CD4-positive, alpha-beta memory T cell (primary cell): ENCODE measurements at regions not wholly inside any gene's neighbourhood (a gene's known extent, or its start where the extent isn't known, plus 50 kb on each side); places are given as distances from the start of the nearest gene placed in this dataset.

ENCODE experiments used
- CTCF ChIA-PET: fragments of 350-600 bp; sonication (Branson Sonifier 250); formaldehyde crosslinking; loops from one replicate; lab custom pipeline; 2021; ENCODE audit warnings: inconsistent platforms; ENCODE audit not compliant: partially characterized antibody; lab: Charles Lee
- POLR2A ChIA-PET: fragments of 350-600 bp; sonication (Branson Sonifier 250); formaldehyde crosslinking; loops from one replicate; lab custom pipeline; 2021; ENCODE audit not compliant: partially characterized antibody; lab: Charles Lee
- DNase-seq, 5 donors: peaks; one replicate each; pipeline versions ENCODE4 v3.0.0 to v3.0.0-alpha.2; 2020 to 2022; ENCODE audit warnings: mixed read lengths in 1 of 5
- H3K27ac ChIP-seq: one replicate; pipeline ENCODE4 v1.7.0; 2013; ENCODE audit warnings: low read depth, low read length
- H3K27me3 ChIP-seq: 2 replicates; pipeline ENCODE4 v1.7.0; 2013; ENCODE audit warnings: mild to moderate bottlenecking, low read length, moderate library complexity; ENCODE audit not compliant: insufficient read depth
- H3K36me3 ChIP-seq: 2 replicates; pipeline ENCODE4 v1.7.0; 2013; ENCODE audit warnings: mild to moderate bottlenecking, low read length, moderate library complexity; ENCODE audit not compliant: insufficient read depth
- H3K4me1 ChIP-seq: 2 replicates; pipeline ENCODE4 v1.7.0; 2013; ENCODE audit warnings: mild to moderate bottlenecking, low read length, moderate library complexity; ENCODE audit not compliant: insufficient read depth
- H3K4me3 ChIP-seq, 2 donors: one replicate each; pipeline ENCODE4 v1.7.0; 2013; ENCODE audit warnings: low read length in 2 of 2, mild to moderate bottlenecking in 1 of 2
- H3K9me3 ChIP-seq, 2 donors: one replicate each; pipeline ENCODE4 v1.7.0; 2013; ENCODE audit warnings: low read length in 2 of 2, control low read depth in 1 of 2; ENCODE audit not compliant: control insufficient read depth in 1 of 2
- H3K27ac Mint-ChIP-seq, 7 donors: one replicate each; pipeline ENCODE4 v1.8.0; 2020 to 2021; ENCODE audit warnings: mixed read lengths in 7 of 7, mild to moderate bottlenecking in 6 of 7, inconsistent platforms in 3 of 7, moderate library complexity in 3 of 7
- H3K27me3 Mint-ChIP-seq, 2 donors: one replicate each; pipeline ENCODE4 v1.8.0; 2020 to 2021; ENCODE audit warnings: mixed read lengths in 2 of 2
- H3K36me3 Mint-ChIP-seq, 2 donors: one replicate each; pipeline ENCODE4 v1.8.0; 2020 to 2021; ENCODE audit warnings: mixed read lengths in 2 of 2, inconsistent platforms in 1 of 2, mild to moderate bottlenecking in 1 of 2
- H3K4me1 Mint-ChIP-seq, 4 donors: one replicate each; pipeline ENCODE4 v1.8.0; 2020 to 2021; ENCODE audit warnings: mixed read lengths in 4 of 4, mild to moderate bottlenecking in 1 of 4
- H3K4me3 Mint-ChIP-seq, 8 donors: one replicate each; pipeline ENCODE4 v1.8.0; 2020 to 2021; ENCODE audit warnings: mixed read lengths in 8 of 8, mild to moderate bottlenecking in 7 of 8, moderate library complexity in 6 of 8, inconsistent platforms in 3 of 8
- H3K9me3 Mint-ChIP-seq, 8 donors: one replicate each; pipeline ENCODE4 v1.8.0; 2020 to 2021; ENCODE audit warnings: mixed read lengths in 8 of 8, mild to moderate bottlenecking in 5 of 8, inconsistent platforms in 3 of 8, moderate library complexity in 1 of 8
- intact Hi-C: fragments of 100-400 bp; cut with micrococcal nuclease; formaldehyde crosslinking; loops from one replicate; pipeline ENCODE4 v1.15.1; 2023

- H3K27me3 ChIP-seq = no peaks in the 10 kb centered on the region
- H3K4me1 ChIP-seq = no peaks in the 10 kb centered on the region
- no peaks in the 10 kb centered on the region for H3K4me1 Mint-ChIP-seq
- no peak overlapping the region for H3K4me3 ChIP-seq
- ChIA-PET POLR2A (no interaction called here), CTCF (no interaction called here)
- no peaks in the 10 kb centered on the region for H3K9me3 ChIP-seq
- DNase-seq = no peak
- peaks cover 0 to 2% of the 10 kb centered on the region in 2 donors for H3K27me3 Mint-ChIP-seq
- peaks cover 0 to 3% (median 0%) of the 10 kb centered on the region in 8 donors for H3K9me3 Mint-ChIP-seq
- intact Hi-C loops = no loop called here
- no peak overlapping the region for H3K27ac ChIP-seq
- no peak overlapping the region for H3K27ac Mint-ChIP-seq
- H3K36me3 ChIP-seq = no peaks in the 10 kb centered on the region
- no peaks in the 10 kb centered on the region for H3K36me3 Mint-ChIP-seq
- no peak overlapping the region for H3K4me3 Mint-ChIP-seq
Measured at GRCh38 chr2:217340176-217340575, 480.3 kb upstream of the TNP1 start.

GRCh38 chr2:217339753-217340152 is 479.9 kb upstream of the TNP1 start:
- no peak for DNase-seq
- no peak overlapping the region for H3K4me3 Mint-ChIP-seq
- no peak overlapping the region for H3K27ac Mint-ChIP-seq
- H3K9me3 Mint-ChIP-seq = no peaks in the 10 kb centered on the region
- ChIA-PET CTCF (no interaction called here), POLR2A (no interaction called here)
- no peak overlapping the region for H3K4me3 ChIP-seq
- no peaks in the 10 kb centered on the region for H3K9me3 ChIP-seq
- intact Hi-C loops = no loop called here
- no peaks in the 10 kb centered on the region for H3K36me3 ChIP-seq
- no peaks in the 10 kb centered on the region for H3K36me3 Mint-ChIP-seq
- peaks cover 0 to 2% of the 10 kb centered on the region in 2 donors for H3K27me3 Mint-ChIP-seq
- H3K4me1 Mint-ChIP-seq = no peaks in the 10 kb centered on the region
- H3K4me1 ChIP-seq = no peaks in the 10 kb centered on the region
- H3K27me3 ChIP-seq = no peaks in the 10 kb centered on the region
- H3K27ac ChIP-seq = no peak overlapping the region

- H3K4me1 Mint-ChIP-seq = no peaks in the 10 kb centered on the region
- Histone ChIP-seq H3K27me3 (no peaks in the 10 kb centered on the region), H3K9me3 (no peaks in the 10 kb centered on the region), H3K4me3 (no peak overlapping the region), H3K36me3 (no peaks in the 10 kb centered on the region), H3K27ac (no peak overlapping the region), H3K4me1 (no peaks in the 10 kb centered on the region)
- peaks cover 0 to 2% of the 10 kb centered on the region in 2 donors for H3K27me3 Mint-ChIP-seq
- no peak overlapping the region for H3K27ac Mint-ChIP-seq
- no peak overlapping the region for H3K4me3 Mint-ChIP-seq
- intact Hi-C loops = no loop called here
- CTCF ChIA-PET = no interaction called here
- H3K9me3 Mint-ChIP-seq = no peaks in the 10 kb centered on the region
- H3K36me3 Mint-ChIP-seq = no peaks in the 10 kb centered on the region
- POLR2A ChIA-PET = no interaction called here
- DNase-seq = no peak
Measured at GRCh38 chr2:217338306-217338916, 478.5 kb upstream of the TNP1 start.

- H3K4me1 ChIP-seq = no peaks in the 10 kb centered on the region
- H3K36me3 ChIP-seq = no peaks in the 10 kb centered on the region
- H3K9me3 Mint-ChIP-seq = no peaks in the 10 kb centered on the region
- H3K27me3 ChIP-seq = no peaks in the 10 kb centered on the region
- no peak overlapping the region for H3K27ac Mint-ChIP-seq
- no peaks in the 10 kb centered on the region for H3K9me3 ChIP-seq
- peaks cover 0 to 2% of the 10 kb centered on the region in 2 donors for H3K36me3 Mint-ChIP-seq
- no peak overlapping the region for H3K4me3 Mint-ChIP-seq
- no peaks in the 10 kb centered on the region for H3K4me1 Mint-ChIP-seq
- intact Hi-C loops = no loop called here
- no peak for DNase-seq
- H3K27ac ChIP-seq = no peak overlapping the region
- H3K4me3 ChIP-seq = no peak overlapping the region
- ChIA-PET POLR2A (no interaction called here), CTCF (no interaction called here)
- H3K27me3 Mint-ChIP-seq = peaks cover 0 to 2% of the 10 kb centered on the region in 2 donors
Measured at GRCh38 chr2:217337771-217338170, 477.9 kb upstream of the TNP1 start.

- intact Hi-C loops = no loop called here
Measured at GRCh38 chr2:217336694-217337093, 476.8 kb upstream of the TNP1 start.

GRCh38 chr2:217335341-217335966 is 475.6 kb upstream of the TNP1 start:
- Mint-ChIP-seq H3K4me1 (no peaks in the 10 kb centered on the region), H3K27me3 (peaks cover 0 to 2% of the 10 kb centered on the region in 2 donors), H3K36me3 (peaks cover 0 to 5% of the 10 kb centered on the region in 2 donors), H3K4me3 (no peak overlapping the region), H3K9me3 (no peaks in the 10 kb centered on the region), H3K27ac (no peak overlapping the region)
- Histone ChIP-seq H3K27ac (no peak overlapping the region), H3K36me3 (no peaks in the 10 kb centered on the region), H3K9me3 (no peaks in the 10 kb centered on the region), H3K27me3 (no peaks in the 10 kb centered on the region), H3K4me1 (no peaks in the 10 kb centered on the region), H3K4me3 (no peak overlapping the region)
- intact Hi-C loops = no loop called here
- POLR2A ChIA-PET = no interaction called here
- no peak for DNase-seq
- CTCF ChIA-PET = no interaction called here

More at GRCh38 chr2:217336694-217337093, 476.8 kb upstream of the TNP1 start:
- POLR2A ChIA-PET = no interaction called here
- Mint-ChIP-seq H3K36me3 (peaks cover 0 to 5% of the 10 kb centered on the region in 2 donors), H3K27ac (no peak overlapping the region), H3K4me3 (no peak overlapping the region), H3K4me1 (no peaks in the 10 kb centered on the region), H3K27me3 (peaks cover 0 to 2% of the 10 kb centered on the region in 2 donors), H3K9me3 (no peaks in the 10 kb centered on the region)
- no peaks in the 10 kb centered on the region for H3K4me1 ChIP-seq
- no peaks in the 10 kb centered on the region for H3K9me3 ChIP-seq
- no peak overlapping the region for H3K4me3 ChIP-seq
- CTCF ChIA-PET = no interaction called here
- no peak overlapping the region for H3K27ac ChIP-seq
- no peaks in the 10 kb centered on the region for H3K27me3 ChIP-seq
- DNase-seq = no peak
- no peaks in the 10 kb centered on the region for H3K36me3 ChIP-seq

- Histone ChIP-seq H3K36me3 (no peaks in the 10 kb centered on the region), H3K27me3 (no peaks in the 10 kb centered on the region), H3K9me3 (no peaks in the 10 kb centered on the region), H3K27ac (no peak overlapping the region), H3K4me3 (no peak overlapping the region), H3K4me1 (no peaks in the 10 kb centered on the region)
- DNase-seq = no peak
- H3K36me3 Mint-ChIP-seq = peaks cover 0 to 5% of the 10 kb centered on the region in 2 donors
- ChIA-PET CTCF (interaction anchor here (0.7 kb wide), 1 partner anchor 43 kb away, joined by 3 read pairs; no protein-coding TSS in a partner anchor), POLR2A (no interaction called here)
- intact Hi-C loops = no loop called here
- no peaks in the 10 kb centered on the region for H3K9me3 Mint-ChIP-seq
- peaks cover 0 to 2% of the 10 kb centered on the region in 2 donors for H3K27me3 Mint-ChIP-seq
- H3K4me3 Mint-ChIP-seq = no peak overlapping the region
- H3K27ac Mint-ChIP-seq = no peak overlapping the region
- no peaks in the 10 kb centered on the region for H3K4me1 Mint-ChIP-seq
Measured at GRCh38 chr2:217334561-217334960, 474.7 kb upstream of the TNP1 start.
